GM21367 (cell line): ENCODE measurements at regions not wholly inside any gene's neighbourhood (a gene's known extent, or its start where the extent isn't known, plus 50 kb on each side); places are given as distances from the start of the nearest gene placed in this dataset.

ENCODE experiments used
- ATAC-seq: cut with Tn5 transposase; IDR thresholded peaks from one replicate; pipeline ENCODE4 v1.9.1; 2021; ENCODE audit not compliant: unreplicated experiment

DNA sequence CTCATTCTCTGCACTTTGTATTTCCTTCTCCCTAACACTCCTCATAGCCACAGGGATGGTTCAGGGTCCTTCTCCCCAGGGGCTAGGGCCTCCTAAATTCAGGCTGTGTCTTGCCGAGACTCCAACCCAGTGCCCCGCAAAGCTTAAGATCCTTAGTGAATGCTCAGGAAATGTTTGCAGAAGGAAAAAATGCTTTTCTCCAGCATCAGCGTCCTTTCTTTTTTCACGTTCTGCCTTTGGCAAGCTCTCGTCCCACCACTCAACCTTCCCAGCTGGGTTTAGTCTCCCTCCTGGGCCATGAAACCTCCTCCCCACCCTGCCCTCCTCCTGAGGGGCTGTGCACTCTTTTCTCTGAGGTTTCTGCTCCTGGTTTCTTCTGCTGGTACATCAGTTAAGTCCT lies 503.8 kb upstream of the B3GAT1 start:
- ATAC-seq: no peak

DNA sequence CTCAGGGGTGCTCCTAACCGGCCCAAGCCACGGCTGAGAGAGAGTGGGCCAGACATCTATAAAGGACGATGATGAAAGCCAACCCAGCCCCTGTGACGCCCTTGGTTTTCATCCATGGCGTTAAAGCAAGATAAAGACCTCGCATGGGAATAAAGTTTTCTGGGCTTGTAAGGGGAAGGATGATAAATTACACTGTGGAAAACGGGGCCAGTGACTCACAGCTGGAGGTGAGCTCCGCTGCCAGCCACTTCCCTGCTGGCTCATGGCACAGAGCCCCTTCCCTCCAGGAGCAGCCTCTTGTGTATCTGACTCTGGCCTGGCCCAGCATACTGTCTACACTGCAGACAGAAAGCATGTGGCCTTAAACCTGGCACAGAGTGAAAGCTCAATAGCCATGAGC lies 503.2 kb upstream of the B3GAT1 start:
- no peak for ATAC-seq

DNA sequence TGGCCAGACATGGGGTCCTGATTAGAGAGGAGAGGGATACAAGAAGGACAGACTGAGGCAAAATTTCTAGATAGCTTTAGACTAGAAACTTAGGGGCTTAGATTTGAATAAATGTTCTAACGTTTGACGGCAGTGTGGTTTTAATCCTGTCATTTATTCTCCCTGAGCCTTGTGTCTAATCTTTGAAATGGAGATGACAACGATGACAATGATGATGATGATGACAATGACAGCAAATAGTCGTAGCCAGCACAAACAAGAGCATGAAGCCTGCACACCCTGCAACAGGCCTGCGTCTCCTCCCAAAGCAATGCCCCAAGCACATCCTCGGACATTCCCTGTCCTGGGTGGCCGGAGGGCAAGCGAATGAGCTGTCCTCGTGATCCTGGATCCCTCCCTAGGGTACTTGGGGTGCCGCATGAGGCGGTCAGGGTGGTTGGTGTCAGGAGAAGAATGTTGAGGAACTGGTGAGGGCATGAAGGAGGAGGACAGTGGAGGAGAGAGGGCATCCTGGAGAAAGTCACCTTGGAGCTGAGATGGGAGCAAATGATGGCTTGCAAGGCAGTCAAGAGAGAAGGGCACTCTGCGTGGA lies 502.1 kb upstream of the B3GAT1 start:
- ATAC-seq: no peak

DNA sequence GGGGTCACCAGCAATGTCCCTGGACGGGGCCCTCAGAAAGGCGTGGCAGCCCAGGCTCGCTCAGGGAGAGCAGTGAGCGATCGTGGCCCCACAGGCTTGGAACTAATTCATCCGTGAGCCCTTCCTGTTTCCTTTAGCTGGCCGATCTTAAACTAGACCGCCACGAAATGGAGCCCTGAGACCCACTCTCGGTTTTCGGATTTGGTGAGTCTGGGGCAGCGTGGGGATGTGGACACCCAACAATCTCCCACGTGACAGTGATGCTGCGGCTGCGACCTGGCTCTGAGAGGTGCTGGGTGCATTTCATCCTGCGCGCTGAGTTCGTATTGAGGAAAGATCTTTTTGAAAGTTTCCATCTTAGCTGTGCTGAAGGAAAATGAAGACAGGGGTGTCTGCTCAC lies 501.3 kb upstream of the B3GAT1 start:
- ATAC-seq: no peak

DNA sequence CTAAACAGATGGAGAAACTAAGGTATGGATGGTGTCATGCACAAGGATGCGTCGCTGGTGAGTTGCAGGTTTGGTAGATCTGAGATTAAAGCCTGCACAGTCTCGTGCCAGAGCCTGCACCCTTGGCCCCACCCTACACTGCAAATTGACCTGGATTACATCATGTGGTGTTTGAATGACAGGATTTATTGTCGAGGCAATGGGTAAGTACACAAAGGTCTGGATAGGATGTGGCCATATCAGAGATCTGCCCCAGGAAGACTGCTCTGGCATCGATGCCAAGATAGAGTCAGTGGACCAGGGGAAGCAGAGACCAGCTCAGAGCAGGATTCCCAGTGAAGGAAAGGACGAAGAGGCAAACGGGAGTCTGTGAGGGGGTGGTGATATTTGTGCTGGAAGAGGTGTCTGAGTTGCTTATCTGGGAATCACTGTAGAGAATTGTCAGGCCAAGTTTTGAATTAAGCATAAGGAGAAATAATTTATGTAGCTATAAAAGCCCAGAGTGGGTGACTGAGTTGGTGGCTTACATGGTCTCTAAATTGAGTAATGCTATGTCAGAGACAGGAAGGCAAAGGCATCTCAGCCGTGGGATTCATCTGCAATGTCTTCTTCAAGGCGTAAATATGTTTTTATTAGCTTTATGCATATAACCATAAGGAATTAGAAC lies 499.6 kb upstream of the B3GAT1 start:
- no peak for ATAC-seq

DNA sequence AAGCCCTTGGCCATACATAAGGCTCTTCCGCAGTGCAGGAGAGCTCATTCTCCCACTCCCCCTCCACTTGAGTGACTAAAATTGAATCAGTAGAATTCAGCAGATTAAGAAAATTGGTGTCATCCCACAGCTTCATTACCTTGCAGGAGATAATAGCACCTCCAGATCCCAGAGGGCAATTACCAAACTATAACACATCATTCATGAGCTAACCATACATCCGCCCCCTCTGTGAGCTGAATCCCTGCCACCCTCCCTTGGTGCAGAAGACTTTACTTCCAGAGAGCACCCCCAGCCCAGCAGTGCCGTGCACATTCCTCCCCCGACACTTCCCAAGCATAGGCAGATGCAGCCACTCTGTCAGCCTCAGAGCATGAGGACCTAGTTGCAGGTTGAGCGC lies 496.5 kb upstream of the B3GAT1 start:
- no peak for ATAC-seq

DNA sequence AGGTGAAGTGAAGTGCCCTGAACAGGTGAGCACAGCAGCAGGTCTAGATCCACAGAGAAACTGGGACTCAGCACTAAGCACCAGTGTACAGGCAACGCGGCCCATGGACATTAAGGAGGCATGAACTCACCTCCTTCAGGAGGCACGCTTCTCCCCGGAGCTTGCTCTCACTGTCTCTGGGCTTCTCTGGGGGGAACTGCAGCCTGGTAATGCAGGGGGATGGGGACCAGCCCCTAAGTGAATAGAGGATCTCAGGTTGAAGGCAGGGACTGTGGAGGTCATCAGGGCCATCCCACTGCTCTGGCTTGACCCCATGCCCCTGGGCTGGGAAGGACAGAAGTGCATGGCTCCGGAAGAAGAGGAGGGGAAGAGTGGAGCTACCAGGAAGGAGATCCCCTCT lies 495.6 kb upstream of the B3GAT1 start:
- no peak for ATAC-seq

DNA sequence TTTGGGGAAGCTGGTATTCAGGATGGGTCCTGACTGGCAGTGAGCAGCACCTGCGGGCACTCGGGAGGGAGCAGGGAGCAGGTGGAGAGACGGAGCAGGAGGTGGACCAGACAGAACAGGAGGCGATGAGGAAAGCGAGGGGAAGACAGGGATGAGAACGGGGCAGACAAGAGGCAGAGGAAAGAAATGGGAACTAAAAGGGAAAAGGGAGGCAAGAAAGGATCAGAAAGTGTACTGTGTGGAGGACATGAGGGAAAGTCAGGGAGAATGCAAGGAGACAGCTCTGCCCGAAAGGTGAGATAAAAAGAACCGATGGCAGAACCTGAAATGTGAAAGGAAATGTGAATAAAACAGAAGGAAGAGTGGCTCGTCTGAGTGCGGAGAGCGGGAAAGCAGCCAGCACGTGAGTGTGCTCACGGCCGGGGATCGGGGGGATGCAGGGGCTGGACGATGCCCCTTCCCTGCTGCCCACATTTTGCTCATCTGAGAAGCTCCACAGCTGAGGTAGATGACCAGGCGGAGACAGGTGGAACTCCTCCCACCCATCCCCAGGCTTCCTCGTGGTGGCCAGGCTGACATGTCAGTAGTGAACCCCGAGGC lies 494.4 kb upstream of the B3GAT1 start:
- ATAC-seq: no peak

DNA sequence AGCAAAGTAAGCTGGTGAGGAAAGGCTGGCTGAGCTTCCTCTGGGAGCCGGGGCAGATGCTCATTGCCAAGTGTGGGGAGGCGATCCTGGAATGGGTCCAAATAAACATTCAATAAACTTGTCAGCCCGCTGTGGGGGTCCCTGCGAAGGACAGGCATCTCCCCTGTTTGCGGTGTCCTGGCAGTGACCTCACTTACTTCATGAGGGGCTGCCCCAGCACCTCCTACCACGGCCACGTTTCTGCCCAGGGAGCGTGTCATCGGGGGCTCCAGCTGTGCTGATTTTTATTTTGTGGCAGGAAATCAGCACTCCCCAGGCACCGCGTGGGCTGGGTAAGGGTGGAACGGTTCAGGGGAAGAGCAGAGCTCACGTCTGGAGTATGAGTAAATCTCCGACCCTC lies 493.9 kb upstream of the B3GAT1 start:
- ATAC-seq: no peak

DNA sequence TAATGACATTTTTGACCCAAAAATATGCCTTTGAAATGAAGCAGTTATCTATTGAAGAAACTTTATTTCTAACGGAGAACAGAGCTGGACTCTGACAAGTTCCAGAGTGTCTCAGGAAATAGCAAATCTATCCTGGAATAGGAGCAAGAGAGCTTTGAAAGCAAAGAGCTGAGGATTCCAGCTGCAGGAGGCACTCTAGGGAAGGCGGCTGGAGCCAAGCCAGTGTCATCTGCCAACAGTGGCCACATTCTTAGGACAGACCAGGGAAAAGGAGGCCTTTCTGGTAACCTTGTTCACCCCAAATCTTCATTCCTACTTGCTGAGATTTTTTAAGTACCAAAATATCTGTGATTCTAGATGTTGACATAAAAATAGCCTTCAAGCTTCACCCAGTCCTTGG lies 493.5 kb upstream of the B3GAT1 start:
- ATAC-seq: no peak

DNA sequence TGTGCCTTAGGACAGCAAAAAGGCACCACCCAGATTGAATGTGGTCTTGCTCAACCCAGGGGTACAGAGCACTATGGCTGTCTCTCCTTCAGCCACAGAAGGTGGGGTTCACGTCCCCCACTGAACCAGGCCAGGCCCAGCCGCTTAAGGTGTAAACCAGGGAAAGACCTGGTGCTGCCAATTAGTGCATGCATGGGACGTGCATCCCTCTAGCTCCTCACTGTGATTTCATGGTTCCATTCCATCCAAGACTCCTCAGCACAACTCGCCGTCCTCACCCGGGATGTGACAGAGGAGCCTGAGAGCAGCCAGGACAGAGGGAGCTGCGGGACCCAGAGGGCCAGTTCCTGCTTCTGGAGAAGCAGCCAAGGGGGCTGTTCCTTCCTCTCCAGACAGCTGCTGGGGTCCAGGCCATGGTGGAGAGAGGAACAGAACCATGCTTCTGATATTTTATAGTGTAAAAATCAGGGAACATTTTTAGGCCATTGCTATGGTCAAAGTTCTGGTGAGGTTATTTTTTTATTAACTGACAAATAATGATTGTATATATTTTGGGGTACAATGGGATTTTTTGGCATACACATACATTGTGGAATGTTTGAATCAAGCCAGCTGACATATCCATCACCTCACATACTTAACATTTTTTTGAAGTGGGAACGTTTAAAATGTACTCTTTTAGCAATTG lies 492.2 kb upstream of the B3GAT1 start:
- ATAC-seq: no peak

DNA sequence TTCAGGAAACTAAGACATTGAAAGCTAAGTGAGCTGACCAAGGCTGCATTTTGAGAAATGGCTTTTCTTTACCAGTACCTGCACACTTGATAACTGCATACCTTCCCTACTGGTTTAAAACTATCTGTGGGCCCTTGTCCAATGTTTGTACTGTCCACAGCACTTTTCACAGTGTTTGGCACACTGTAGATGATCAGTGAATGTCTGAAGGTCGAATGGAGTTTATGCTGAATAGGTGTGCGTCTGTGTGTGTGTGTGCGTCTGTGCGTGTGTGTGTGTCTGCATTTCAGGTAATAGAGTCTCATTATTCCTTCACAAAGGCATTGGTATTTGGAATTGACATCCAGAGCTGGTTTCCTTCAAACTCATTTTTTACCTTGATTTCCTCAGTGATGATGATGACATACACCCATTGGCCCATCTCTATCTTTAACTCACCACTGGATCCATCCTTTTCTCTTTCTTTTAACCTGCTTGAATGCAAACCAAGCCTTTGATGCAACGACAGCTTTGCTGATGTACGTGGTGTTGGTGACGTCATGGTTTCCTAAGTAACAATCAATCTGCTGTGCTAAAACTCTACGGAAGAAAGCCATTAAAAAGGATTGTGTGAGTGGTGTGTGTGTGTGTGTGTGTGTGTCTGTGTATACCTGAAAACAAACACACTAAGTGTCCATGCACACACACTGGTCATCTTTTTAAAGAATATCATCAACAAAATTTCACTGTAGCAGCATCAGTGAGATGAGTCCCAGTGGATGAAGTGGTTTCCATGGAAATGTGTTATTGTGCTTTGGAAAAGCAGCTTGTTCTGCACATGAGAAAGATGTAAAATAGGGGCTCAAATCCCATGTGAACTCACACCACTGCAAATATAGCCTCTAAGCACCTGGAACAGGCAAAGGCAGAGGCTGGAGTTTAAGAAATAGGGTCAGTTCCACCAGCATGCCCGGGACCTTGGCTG lies 490.2 kb upstream of the B3GAT1 start:
- ATAC-seq: no peak

DNA sequence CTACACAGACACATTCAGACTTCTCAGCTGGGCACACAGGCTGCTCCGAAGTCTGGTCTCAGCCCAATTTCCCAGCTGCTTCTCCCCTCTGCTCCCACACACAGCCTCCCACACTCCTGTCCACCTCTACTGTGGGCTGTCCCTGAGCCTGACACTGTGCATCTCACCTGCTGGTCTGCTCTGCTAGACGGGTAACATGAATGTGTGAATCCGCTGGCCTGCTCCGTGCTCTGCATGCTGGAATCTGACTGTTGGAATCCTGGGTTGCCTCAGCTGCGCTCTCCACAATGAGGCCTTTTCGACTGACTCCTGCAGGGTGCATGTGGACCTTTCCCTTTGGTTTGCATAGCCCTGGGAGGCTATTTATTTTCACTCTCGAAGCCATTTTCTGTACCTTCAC lies 489.5 kb upstream of the B3GAT1 start:
- ATAC-seq: no peak

DNA sequence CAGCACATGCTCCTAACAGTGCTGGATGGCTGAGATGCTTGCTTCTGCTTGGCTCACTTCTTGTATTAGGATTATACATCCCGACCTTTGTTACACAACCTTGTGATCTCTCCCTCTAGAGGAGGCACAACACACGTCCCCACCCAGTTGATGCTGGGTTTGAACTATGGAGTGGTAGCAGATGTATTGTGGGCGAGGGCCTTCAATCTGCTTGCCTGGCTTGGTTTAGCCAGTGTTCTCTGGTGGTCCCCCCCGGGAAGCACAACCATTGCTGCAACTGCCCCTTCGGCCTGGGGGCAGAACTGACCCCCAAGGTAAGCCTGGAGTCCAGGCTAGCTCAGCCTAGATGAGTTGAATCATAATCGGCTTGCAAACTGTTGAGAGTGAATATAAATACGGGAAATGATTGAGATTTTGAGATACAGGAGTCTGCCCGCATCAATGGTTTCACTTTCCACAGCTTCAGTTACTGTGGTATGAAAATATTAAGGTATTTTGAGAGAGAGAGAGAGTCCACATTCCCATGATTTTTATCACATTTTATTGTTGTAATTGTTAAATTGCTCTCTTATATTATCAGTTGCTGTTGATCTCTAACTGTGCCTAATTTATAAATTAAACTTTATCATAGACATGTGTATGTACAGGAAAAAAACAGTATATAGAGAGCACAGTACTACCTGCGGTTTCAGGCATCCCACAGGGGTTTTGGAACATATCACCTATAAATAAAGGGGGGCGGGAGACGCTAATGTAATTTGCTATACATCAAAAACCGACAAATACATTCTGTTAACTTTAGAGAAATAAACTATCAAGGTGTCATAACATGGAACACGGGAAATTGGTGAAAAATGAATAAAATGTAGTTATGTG lies 482.0 kb upstream of the B3GAT1 start:
- ATAC-seq: no peak

DNA sequence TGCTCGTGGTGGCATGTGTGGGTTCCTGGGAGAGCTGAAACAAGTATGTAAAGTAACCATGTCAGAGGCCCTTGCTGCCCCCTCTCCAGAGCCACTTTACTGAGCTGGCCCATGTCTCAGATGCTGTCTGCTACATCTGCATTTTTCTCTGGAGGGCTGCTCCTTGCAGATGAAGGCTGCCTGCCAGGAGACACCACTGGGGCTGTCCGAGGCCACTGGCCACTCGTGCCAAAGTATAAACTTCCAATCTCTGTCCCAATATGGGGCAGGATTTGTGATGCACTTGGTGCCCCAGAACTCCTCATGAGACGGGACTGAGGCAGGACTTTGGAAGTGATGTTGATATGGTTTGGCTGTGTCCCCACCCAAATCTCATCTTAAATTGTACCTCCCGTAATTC lies 478.4 kb upstream of the B3GAT1 start:
- ATAC-seq: no peak

DNA sequence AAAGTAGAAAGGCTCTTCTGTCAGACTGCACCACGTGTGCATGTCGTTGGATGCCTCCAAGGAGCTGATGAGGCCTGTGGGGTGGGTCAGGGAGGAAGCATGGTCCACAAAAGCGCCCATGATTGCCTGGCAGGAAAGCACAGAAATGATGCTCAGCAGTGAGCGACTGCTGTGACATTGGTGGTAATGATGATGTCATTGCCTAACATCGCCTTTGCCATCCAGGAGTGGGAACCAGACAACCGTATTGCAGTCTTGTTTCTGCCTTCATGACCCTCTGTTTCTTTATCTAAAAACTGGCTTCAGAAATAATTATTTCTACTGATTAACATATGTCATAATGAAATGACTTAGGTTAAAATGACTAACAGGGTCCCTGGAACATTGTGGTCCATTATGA lies 477.8 kb upstream of the B3GAT1 start:
- no peak for ATAC-seq

DNA sequence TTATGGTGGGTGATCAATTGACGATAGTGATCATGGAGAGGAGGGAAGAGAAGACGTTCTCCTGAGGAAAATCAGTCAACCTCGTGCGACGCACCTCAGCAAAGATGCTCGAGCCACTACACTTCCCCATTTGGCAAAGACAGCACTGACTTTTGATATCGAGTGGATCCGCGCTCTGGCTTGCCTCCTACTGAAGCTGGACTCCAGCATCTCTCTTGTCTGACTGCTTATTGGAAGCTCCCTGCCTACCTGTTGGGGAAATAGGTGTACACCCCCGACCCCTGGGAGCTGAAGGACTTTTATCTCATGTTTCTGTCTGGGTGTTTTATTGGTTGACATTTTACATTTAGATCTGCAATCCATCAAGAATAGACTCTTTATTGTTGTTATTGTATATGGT lies 476.8 kb upstream of the B3GAT1 start:
- no peak for ATAC-seq

DNA sequence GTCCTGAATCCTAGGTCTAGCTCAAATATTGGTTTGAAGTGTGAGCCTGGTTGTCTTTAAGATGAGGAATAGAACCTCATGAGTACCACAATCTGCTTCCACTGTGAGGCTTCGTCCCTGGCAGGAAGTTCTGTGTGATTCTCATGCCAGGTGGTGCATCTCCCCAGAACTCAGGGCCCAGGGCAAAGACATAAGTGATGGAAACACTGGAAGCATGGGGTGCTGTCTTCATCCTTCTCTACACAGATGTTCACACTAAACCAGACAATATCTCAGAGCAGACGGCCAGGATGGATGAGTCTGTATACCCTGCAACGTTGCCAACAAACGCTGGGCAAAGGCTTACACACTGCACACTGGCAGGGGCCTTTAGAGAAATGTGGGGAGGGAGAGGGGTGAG lies 475.9 kb upstream of the B3GAT1 start:
- no peak for ATAC-seq

DNA sequence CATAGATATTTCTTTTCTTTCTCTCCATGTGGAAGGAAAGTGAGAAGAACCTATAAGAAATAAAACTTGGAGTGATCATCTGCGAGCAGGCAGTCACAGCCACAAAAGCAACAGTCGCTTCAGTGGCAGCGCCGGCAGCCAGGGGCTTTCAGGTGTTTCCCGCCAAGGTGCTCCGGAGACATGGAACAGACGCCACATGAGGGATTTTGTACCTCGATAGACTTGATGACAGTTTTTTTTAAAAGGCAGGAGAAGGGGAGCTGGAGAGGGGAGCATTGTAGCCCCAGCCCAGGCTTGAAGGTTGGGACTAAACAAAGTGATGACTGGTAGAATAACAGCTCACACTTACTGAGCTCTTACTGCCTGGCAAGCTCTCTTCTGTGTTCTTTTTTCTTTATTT lies 471.4 kb upstream of the B3GAT1 start:
- no peak for ATAC-seq

DNA sequence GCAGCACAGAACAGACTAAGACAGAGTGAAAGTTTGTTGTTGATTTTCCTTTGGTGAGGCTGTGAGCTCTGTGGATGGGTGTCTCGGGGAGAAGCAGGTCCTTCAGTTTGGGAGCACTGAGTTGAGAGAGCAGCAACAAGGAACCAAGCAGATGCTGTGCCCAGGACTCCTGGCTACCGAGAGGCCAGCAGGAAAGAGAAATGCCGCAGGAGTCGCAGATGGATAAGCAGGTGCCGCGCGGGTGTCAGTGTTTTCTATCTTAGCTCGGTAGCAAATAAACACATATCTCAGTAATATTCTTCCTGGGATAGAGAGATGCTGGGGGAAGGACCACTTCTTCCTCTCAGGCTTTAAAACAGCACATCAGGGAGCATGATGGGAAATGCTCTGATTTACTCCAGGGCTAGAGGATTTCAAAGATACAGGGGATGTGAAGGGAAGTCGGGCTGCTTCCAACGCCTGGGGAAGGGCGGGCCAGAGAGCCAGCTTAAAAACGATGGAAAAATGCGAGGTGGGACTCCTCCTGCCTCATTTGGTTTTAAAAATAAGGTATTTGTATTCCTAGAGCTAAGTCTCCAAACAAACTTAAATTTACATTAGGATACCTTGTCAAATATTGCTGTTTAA lies 470.7 kb upstream of the B3GAT1 start:
- no peak for ATAC-seq
